GM12864 (cell line): ENCODE measurements at regions not wholly inside any gene's neighbourhood (a gene's known extent, or its start where the extent isn't known, plus 50 kb on each side); places are given as distances from the start of the nearest gene placed in this dataset.

Source experiments
- DNase-seq: peaks from one replicate; pipeline ENCODE4 v3.0.0-alpha.2; 2011; ENCODE audit warnings: low read depth
- H3K4me3 ChIP-seq: 2 replicates; pipeline ENCODE4 v1.5.1; 2011; ENCODE audit warnings: mild to moderate bottlenecking, low read depth, low read length, control low read depth
- TF ChIP-seq, protein P1 (sequence below): IDR thresholded peaks from 2 replicates; pipeline ENCODE4 v1.5.1; 2011; ENCODE audit warnings: low read depth, mild to moderate bottlenecking, moderate library complexity, low read length, control low read depth, inconsistent platforms; ENCODE audit errors: missing control alignments

- TF ChIP-seq, protein P1, sequence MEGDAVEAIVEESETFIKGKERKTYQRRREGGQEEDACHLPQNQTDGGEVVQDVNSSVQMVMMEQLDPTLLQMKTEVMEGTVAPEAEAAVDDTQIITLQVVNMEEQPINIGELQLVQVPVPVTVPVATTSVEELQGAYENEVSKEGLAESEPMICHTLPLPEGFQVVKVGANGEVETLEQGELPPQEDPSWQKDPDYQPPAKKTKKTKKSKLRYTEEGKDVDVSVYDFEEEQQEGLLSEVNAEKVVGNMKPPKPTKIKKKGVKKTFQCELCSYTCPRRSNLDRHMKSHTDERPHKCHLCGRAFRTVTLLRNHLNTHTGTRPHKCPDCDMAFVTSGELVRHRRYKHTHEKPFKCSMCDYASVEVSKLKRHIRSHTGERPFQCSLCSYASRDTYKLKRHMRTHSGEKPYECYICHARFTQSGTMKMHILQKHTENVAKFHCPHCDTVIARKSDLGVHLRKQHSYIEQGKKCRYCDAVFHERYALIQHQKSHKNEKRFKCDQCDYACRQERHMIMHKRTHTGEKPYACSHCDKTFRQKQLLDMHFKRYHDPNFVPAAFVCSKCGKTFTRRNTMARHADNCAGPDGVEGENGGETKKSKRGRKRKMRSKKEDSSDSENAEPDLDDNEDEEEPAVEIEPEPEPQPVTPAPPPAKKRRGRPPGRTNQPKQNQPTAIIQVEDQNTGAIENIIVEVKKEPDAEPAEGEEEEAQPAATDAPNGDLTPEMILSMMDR: no peak
Measured at GRCh38 chr1:38533772-38534472, 325.6 kb downstream of the RRAGC start.

GRCh38 chr1:38530957-38531356, 328.6 kb downstream of the RRAGC start:
- H3K4me3 ChIP-seq: no peak overlapping the region
- TF ChIP-seq, protein P1: no peak
- no peak for DNase-seq

More at GRCh38 chr1:38533772-38534472, 325.6 kb downstream of the RRAGC start:
- DNase-seq: no peak
- H3K4me3 ChIP-seq: no peak overlapping the region

- no peak for DNase-seq
- TF ChIP-seq, protein P1: no peak
- H3K4me3 ChIP-seq: no peak overlapping the region
Measured at GRCh38 chr1:38529946-38530345, 329.6 kb downstream of the RRAGC start.

GRCh38 chr1:38529391-38529790, 330.2 kb downstream of the RRAGC start:
- DNase-seq: no peak
- TF ChIP-seq, protein P1: no peak
- H3K4me3 ChIP-seq: no peak overlapping the region

DNA sequence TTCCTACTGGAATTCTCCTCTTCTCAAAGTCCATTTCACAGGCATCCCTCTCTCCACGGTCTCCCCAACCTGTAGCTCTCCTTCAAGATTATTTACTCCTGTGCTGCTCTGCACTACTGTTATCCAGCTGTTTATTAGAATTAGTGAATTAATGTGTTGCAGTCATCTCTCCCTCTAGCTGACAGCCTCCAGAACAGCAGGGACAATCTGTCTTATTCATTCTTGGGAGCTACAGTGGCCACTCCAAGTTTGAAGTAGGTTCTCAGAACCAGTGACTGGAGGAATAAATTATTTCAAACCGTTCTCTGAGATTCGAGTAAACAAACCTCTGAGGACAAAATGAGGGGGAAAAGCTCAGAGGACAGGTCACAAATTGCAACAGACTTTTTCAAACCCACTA, 330.9 kb downstream of the RRAGC start:
- TF ChIP-seq, protein P1: no peak
- no peak for DNase-seq
- no peak overlapping the region for H3K4me3 ChIP-seq

DNA sequence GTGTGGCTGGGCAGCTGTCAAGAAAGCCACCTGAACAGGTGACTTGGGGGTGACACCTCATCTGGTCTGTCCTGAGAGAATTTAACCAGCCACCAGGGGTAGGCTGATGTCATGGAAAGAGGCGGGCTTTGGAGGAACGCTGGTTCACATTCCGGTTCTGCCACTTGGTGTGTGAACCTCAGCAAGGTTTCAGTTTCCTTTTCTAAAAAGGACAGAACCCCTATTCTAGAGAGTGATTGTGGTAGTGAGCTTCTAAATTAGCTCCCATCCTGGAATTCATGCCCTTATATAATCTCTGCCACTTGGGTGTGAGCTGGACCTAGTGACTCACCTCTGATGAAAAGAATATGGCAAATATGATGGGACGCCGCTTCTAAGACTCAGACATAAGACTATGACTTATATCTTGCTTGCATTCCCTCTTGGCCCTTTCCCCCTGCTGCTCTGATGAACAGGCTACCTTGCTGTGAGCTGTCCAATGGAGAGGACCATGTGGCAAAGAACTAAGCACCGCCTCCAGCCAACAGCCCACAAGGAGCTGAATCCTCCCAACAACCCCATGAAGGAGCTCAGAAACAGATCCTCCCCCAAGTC, 332.1 kb downstream of the RRAGC start:
- peak; percentile 78 for DNase-seq
- TF ChIP-seq, protein P1: peak; percentile 42
- H3K4me3 ChIP-seq: no peak overlapping the region

DNA sequence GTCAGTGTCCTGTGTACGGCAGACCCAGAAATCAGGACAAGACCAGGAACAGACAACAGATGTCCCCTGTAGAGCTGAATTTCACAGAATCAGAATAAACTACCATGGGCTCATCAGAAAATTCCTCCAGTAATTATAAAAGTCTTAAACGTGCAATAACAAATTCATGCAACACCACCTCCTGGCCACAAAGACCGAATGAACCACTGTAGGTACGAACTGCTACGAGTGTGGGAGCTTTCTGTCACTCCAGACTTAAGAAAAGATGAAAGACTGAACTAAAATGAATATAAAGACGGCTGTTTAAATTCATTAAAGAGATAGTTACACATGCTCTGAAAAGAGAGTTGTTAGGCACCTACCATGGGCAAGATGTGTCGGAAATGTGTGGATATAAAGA, 333.5 kb downstream of the RRAGC start:
- TF ChIP-seq, protein P1: no peak
- no peak for DNase-seq
- H3K4me3 ChIP-seq: no peak overlapping the region
